NCI-H345 treated with DMSO at 0.1 percent for 48 hours (cell line): ENCODE measurements at regions not wholly inside any gene's neighbourhood (a gene's known extent, or its start where the extent isn't known, plus 50 kb on each side); places are given as distances from the start of the nearest gene placed in this dataset.

Experiments used
- DNase-seq: peaks from one replicate; lab custom pipeline; 2025; ENCODE audit not compliant: unreplicated experiment; lab: John Stamatoyannopoulos, UW

DNA sequence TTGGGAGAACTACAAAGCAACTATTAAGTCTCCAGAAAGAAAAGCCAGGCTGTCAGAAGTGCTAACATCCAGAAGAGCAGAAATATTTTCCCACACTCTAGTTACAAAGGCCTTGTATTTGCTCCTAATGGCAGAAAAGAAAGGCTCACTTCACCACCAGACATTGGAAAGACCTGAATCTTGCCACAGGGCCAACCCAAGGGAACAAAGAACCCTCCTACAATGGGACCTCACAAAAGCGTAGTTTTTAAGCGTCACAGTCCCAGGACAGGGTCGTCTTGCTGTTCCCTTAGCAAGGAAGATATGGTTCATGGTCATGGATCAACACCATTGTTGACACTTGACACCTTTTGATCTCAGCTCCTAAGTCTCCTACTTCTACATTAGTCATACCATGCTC is 119.1 kb downstream of the RPS29 start:
- no peak for DNase-seq

DNA sequence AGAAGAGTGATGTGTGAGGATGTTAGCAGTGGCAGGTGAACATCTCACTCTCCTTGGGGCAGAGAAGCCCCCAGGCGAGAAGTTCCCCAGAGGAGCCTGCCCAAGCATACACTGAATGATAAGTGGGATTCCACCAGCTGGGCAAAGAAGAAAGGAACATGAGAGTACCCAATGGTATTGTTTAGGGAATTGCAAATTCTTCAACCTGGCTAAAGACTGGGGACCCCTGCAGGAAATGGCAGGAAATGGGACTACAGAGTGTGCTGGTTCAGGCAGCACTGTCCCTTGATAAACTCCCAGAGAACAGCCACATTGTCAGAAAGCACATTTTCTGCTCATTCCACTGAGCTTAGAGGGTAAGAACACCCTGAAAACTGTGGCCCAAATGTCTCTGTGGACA is 121.3 kb downstream of the RPS29 start:
- no peak for DNase-seq

DNA sequence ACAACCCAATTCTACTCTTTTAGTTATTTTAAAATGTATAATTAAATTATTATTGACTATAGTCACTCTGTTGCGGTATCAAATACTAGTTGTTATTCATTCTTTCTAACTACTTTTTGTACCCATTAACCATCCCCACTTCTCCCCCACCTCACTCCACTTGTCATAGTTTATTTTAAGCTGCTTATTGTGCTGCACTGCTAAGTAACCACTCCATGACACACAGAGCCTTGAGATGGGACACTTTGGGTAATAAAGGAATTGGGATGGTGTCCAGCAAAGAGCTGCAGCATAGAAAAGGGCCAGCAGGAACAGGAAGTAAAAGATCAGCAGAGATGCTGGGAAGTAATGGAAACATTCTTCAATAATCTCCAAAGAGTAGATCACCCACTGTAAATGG is 123.0 kb downstream of the RPS29 start:
- no peak for DNase-seq

DNA sequence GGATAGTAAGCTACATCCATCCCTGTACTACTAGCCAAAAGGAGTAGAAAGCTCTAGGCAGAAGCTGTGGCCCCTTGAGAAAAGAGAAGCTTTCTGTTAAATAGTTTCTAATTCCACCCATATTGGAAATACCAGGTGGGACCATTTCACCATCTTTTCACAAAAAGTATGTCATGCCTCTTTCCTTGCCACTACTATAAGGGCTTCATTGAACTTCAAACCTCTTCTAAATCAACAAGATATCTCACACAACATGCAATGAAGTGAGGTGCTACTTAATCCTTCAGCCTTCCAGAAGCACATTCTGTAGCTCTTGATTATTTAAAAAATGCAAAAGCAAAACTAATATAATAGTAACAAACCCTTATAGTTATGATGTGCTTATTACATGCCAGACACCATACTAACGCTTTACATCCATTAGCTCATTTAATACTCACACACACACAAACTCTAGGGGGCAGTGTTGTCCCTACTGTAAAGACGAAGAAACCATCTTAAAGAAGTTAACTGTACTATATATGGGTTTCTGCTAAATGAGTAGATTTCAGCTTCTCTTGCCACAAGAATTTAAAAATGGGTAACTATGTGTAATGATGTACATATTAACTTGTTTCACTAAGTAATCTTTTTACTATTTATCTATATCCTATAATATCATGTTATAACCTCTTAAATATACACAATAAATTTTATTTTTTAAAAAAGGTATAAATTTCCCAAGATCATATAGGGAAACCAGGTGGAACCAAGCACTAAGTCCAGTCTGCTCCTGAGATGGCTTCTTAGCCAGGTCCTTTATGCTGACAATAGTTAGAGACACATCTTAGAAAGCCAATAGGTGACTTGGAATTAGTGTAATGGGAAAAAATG is 124.4 kb downstream of the RPS29 start:
- peak; percentile 2 for DNase-seq

DNA sequence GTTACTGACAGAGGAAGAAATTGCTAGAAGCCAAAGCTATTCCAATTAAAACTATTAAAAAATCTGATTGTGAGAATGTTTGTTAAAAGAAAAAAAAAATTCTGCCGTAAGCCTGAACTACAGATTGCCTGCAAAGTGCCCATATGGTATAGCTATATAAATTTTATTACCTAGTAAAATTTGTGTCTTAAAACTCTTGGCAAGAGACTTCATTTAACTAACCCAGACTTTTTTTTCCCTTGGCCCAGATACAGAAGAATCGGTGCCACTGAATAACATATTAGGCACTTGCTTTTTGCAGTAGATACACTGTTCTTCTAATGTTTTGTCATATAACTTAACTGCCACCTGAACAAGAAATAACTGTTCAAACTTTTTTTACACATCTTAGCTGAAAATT is 125.5 kb downstream of the RPS29 start:
- no peak for DNase-seq

DNA sequence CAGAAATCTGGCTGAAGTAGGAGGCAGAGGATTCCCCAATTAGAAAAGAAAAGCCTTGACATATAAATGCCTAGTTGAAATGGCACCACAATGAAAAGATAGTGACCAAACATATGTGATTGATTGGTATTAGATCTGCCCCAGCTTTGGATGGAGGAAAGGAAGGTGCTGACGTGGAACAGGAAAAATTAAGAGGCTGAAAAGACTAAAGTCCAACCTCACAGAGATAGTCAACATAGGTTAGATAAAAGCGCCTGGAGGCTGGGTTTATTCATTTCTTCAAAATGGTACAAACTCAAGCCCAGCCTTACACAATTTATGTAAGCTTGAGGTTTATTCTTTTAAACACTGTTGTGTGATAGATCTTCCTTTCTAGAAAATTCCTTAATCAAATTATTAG is 129.6 kb downstream of the RPS29 start:
- no peak for DNase-seq

DNA sequence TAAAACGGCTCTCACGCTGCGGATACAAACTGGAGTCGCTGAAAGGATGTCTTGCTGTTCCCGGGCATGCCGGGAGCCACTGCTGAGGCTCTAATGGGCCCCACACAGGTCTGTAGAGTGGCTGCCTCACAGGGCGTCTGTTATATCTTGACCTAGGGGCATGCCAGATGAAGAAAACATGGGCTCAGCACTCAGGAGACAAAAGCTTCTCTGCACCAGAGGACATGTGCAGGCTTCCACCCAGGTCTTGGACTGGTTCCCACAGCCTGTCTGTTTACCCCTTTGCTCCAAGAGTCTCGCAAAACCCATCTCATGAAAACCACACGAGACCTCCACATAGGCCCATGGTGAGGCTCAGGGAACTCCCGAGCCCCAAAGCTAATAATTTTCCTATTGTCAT is 134.2 kb downstream of the RPS29 start:
- DNase-seq: no peak

DNA sequence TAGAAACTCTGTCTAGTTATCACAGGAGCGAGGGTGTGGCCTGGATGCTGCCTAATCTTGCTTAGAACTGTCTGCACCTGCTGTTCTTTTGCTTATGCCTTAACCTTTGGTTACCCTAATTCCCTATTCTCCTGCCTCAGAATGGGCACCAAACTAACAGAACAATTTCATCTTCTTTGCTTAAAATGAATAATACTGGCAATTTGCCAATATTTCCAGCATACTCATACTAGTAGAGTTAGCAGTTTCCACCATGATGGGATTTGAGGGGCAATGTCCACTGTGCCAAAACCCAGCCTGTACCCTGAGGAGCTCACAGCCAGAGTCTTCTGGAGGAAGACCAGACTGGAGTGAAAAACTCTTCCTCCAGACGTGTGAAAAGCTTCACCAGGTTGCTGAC is 136.4 kb downstream of the RPS29 start:
- DNase-seq: no peak

DNA sequence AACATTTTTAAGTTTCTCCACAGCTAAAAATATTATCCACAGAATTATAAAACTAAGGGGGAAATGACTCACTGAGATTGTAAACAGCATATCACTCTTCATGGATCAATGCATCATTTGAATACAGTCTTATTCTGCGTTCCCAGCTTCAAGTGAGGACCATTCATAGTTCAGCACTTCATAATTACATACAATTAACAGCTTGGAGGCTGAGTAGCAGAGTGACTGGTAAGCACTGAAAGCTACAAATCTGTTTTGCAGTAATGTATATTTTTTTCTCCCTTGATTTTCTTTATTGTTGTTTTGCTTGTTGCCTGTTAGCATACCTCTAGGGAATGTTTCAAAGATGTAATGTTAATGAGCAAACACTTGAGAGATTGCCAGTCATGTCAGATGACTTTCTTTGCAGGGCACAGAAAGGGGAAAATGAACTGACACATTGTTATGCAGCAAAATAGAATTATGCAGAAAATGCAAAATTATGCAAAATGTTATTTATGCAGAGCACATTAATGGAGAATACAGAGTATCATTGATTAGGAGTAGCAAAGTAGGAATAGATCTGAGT is 138.6 kb downstream of the RPS29 start:
- no peak for DNase-seq

DNA sequence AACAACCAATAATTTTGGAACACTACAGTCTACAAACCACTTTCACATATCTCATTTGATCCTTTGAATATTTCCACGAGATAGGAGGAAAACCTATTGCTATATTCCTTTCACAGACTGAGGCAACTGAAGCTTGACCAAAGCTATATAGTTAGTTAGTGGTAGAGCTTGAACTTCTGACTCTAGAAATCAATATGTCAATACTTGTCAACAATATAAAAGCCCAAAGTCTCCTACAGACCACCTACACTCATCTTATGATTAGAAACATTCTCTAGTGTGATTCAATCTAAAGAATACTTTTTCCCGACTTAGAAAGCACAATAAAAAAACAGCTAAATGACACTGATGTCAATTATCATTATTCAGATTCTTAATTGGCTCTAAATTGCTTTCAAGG is 139.4 kb downstream of the RPS29 start:
- no peak for DNase-seq

DNA sequence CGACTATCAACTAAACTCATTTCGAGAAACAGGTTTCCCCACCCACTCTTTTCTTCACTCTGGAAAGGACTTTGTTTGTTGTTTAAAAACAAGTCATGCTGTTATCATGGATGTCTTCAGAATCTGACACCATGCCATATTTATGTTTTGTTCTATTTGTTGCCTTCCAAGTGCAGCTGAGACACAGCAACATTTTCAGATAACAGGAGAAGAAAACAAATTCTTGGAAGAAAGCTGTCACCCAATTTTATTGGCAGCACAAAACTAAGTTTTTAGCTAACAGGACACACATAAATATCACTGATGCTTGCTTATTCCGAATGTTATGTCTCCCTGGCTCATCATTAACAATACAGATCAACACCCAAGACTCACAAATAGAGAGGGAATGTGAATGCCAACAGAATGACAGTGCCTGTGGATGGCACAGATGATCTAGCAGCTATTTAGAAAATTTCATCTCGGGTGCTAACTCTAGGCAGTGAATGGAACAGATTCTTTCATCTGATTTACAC is 147.9 kb downstream of the RPS29 start:
- DNase-seq: no peak

DNA sequence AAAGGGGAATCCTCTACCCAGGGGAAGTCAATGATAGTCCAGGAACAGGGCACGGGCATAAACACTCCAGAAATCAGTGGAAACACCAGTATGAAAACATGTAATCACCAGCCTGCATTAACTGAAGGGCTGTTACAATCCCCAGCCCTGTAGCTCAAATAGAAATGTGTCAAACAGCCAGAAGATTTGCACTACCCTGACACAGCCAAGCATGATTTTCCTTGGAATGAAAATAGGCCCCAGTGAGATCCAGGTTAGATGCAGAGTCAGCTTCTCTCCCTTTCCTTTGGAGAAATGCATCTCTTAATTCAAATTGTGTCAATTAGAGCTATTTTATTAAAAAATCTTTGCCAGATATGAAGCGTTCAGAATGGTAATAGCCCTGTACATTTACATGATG is 158.1 kb downstream of the RPS29 start:
- DNase-seq: no peak

DNA sequence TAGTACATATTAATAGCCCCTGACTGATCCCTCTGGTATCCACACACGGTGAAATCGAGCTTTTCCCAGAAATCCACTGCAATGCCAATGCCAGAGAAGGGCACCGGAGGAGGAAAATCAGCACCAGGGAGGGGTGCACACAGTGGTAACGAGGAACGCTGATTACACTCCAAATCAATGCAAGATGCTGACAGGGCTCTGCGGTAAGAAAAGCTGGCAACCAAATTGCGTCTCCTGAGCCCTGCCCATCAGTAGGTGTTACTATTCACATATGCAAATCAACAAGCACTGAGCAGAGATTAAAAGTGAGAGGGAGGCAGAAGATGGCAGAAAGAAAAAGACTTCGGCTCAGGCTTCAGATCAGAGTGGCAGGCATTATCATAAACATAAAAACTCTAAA is 159.1 kb downstream of the RPS29 start:
- DNase-seq: no peak

DNA sequence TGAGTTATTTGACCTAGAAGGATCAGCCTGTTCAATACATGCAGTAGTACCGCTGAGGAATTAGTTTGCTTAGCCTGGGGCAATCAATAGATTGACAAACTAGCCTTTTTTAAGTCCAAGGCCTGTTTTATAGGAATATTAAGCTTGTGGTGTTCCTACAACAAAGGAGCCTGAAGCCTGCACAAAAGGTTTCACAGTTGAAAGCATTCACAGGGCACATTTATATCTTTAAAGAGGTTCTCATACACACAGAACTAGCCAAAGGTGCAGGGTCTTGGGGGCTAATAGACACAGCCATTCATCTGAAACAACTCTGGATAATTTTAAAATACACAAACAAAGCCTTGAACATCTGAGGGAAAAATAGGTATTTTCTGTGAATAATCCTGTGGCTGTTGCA is 160.3 kb downstream of the RPS29 start:
- no peak for DNase-seq

DNA sequence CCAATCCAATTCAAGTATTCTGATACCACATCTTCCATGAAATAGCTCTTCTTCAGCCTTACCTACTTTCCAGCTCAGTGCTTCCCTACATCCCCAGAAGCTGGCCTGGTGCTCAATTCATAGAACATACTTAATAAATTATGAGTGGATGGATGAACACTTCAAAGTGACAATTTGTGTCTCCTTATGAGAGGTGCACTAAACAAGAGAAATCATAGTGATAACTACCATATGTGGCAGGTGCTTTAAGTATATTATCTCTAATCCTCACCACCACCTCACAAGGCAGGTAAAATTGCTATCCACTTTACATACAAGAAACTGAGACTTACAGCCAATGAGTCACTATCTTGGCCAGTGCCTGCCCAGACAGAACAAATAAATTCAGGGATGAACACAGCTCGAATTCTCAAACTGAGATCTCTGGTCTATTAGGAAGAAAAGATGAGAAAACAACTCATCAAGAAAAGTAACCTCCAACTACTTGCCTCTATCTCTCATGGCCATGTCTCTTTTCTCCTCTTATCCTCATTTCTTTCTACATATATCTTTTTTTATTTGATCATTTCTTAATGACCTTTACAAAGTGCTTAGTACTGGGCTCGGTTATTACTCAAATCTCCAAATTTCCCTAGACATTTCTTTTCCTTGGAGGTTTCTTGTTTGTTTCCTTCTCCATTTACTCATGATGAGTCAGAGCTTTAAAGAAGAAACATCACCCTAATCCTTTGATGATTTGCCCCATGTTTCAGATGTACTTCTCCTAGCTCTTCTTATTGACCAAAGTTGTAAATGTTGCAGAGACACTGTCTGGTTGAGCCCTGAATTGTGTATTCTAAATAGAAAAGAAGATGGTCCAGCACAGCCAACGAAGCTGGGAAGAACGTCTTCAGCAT is 161.5 kb downstream of the RPS29 start:
- no peak for DNase-seq

DNA sequence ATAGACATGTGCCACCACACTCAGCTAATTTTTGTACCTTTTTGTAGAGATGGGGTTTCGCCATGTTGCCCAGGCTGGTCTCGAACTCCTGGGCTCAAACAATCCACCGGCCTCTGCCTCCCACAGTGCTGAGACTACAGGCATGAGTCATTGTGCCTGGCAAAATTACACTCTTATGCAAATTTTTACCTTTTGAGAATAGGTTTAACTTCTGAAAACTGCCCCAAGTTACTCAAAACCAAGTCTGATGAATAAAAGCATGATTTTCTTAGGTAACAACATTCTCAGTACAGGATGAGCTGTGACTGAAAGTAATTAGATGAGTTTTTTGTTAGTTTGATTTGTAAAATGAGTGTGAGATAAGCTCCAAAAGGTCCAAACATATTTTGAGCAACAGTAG is 166.0 kb downstream of the RPS29 start:
- DNase-seq: no peak

DNA sequence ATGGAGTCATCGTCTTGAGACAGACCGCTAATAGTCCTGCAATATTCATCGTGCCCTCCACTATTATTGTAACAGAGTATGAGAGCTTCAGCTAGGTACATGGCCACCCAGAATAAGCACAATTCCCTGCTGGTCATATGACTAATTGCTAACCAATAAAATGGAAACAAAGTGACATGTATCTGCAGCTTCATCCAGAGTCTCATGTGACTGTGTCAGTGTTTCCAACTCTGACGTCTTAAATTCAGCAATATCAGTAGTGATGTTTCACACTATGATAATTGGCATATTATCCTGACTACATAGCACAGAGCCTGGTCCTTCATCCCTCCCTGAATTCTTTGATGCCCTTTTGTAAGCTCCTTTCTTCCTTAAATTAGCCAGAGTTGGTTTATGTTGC is 167.4 kb downstream of the RPS29 start:
- no peak for DNase-seq

DNA sequence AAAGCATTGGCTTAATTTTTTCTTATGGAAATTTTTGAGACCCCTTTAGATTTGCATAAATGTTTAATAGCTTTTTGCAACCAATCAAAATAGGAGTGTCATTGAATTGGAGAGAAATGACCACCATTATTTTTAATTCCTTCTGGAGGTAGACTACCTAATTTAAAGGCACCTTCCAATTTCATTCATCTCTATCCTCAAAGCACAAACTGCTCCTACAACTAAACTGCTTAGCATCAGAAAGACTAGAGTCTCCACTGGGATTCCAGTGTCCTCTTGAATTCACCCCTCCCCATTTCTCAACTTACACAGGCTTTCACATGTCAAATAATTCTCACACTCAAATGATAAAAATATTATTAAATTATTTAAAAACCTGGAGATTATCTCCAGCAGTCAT is 168.4 kb downstream of the RPS29 start:
- no peak for DNase-seq

DNA sequence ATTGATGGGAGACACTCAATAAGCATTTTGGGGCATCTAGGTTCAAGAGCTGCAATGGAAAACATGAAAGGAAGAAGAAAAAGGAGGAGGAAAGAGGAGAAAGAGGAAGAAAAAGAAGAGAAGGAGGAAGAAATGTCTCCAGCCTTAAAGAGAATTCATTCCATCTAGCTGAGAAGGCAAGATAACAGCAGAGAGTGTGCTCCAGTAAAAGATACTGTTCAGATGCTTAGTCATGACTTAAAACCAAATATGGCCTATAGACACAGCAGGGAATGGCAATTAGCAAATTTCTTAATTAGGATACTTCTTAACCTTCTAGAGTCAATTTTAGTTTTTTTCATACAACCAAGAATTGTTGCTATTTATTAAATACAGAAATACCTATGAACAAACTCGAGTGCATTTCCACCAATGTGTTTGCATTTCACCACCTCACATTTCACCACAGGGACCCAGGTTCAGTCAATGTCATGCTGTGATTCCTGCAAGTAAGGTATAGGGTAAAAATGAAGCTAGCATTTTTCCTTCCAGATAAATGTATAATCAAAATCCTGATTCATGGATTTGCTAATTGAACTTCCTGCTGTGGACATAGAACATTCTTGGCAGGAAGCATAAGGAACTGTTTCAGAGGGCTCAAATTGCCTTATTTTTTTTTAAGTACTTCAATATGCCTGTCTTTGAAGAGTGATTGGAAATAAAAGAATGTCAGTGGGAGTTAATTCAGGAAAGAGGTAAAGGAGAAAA is 177.8 kb downstream of the RPS29 start:
- no peak for DNase-seq

DNA sequence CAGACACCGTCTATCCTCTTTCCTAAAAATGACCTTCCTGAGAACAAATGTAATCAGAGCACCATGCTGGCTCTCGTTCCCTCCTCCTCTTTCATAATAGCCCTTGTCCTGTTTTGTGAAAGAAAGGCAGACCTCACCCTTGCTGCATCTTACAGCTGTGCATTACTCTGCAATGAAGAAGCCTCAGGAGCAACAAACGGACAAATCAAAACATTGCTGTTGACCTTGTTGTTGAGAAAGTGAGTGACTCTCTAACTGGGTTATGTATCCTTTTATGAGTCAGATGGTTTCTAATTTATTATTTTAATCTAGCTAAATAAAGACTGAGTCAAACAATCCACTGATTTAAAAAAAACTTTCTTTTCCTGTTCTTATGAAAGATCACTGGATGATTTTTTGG is 180.9 kb downstream of the RPS29 start:
- DNase-seq: no peak

DNA sequence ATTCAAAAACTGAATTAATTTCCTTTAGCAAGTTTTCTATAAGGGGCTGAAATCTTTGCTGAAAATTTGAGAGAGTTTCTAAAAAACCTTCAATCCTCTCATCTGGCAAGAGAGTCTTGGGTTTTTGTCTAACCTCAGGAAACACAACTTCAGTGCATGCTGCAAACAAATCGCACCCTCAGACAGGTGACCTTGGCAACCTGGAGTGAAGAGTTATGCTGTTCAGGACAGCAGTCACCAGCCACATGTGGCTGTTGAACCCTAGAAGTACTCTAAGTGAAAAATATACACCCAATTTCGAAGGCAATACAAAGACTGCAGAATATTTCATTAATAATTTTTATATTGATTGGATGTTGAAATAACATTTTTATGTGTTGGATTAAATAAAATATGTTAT is 184.8 kb downstream of the RPS29 start:
- DNase-seq: no peak
